Osteoblast (primary cell): ENCODE measurements at regions not wholly inside any gene's neighbourhood (a gene's known extent, or its start where the extent isn't known, plus 50 kb on each side); places are given as distances from the start of the nearest gene placed in this dataset.

ENCODE experiments used
- DNase-seq: peaks from one replicate; pipeline ENCODE4 v3.0.0; 2011; ENCODE audit warnings: low spot score, mixed read lengths; ENCODE audit not compliant: insufficient read length; ENCODE audit errors: missing footprints
- H2AFZ ChIP-seq: 2 replicates; pipeline ENCODE4 v1.6.0; 2011; ENCODE audit warnings: mild to moderate bottlenecking, low read length
- H3K27ac ChIP-seq: 2 replicates; pipeline ENCODE4 v1.5.1; 2011; ENCODE audit warnings: mild to moderate bottlenecking, low read depth, low read length, moderate library complexity
- H3K27me3 ChIP-seq: 2 replicates; pipeline ENCODE4 v1.6.0; 2012; ENCODE audit warnings: mild to moderate bottlenecking, control low read depth, inconsistent platforms, low read length, moderate library complexity; ENCODE audit not compliant: insufficient read depth
- H3K36me3 ChIP-seq: 2 replicates; pipeline ENCODE4 v1.5.1; 2011; ENCODE audit warnings: mild to moderate bottlenecking, low read length, control low read depth, moderate library complexity; ENCODE audit not compliant: insufficient read depth
- H3K4me1 ChIP-seq: 2 replicates; pipeline ENCODE4 v1.5.1; 2011; ENCODE audit warnings: mild to moderate bottlenecking, low read length, control low read depth, moderate library complexity; ENCODE audit not compliant: insufficient read depth
- H3K4me2 ChIP-seq: 2 replicates; pipeline ENCODE4 v1.6.0; 2011; ENCODE audit warnings: mild to moderate bottlenecking, low read length; ENCODE audit not compliant: insufficient read depth
- H3K4me3 ChIP-seq: fragments of 200-600 bp; sonication (generic); 3 replicates; pipeline ENCODE4 v1.5.1; 2012; ENCODE audit warnings: mild to moderate bottlenecking, low read length, inconsistent platforms; ENCODE audit not compliant: insufficient read depth
- H3K79me2 ChIP-seq: 2 replicates; pipeline ENCODE4 v1.6.0; 2012; ENCODE audit warnings: mild to moderate bottlenecking, low read length, control low read depth, inconsistent platforms; ENCODE audit not compliant: insufficient read depth
- H3K9me3 ChIP-seq: 2 replicates; pipeline ENCODE4 v1.5.1; 2011; ENCODE audit warnings: low read depth, low read length, control low read depth
- H4K20me1 ChIP-seq: 2 replicates; pipeline ENCODE4 v1.6.0; 2012; ENCODE audit warnings: mild to moderate bottlenecking, low read length, control low read depth; ENCODE audit not compliant: insufficient read depth
- TF ChIP-seq, protein P1 (sequence below): IDR thresholded peaks from 2 replicates; pipeline ENCODE4 v1.5.1; 2011; ENCODE audit warnings: mild to moderate bottlenecking, low read depth, low read length, moderate library complexity; ENCODE audit errors: extremely low read depth

- no peak for DNase-seq
- Histone ChIP-seq H3K4me2 (no peak overlapping the region), H3K9me3 (no peaks in the 10 kb centered on the region), H2AFZ (no peak overlapping the region), H3K36me3 (no peaks in the 10 kb centered on the region), H3K27me3 (no peaks in the 10 kb centered on the region), H4K20me1 (no peaks in the 10 kb centered on the region), H3K4me3 (no peak overlapping the region), H3K4me1 (no peaks in the 10 kb centered on the region), H3K79me2 (no peaks in the 10 kb centered on the region), H3K27ac (no peak overlapping the region)
- TF ChIP-seq, protein P1, sequence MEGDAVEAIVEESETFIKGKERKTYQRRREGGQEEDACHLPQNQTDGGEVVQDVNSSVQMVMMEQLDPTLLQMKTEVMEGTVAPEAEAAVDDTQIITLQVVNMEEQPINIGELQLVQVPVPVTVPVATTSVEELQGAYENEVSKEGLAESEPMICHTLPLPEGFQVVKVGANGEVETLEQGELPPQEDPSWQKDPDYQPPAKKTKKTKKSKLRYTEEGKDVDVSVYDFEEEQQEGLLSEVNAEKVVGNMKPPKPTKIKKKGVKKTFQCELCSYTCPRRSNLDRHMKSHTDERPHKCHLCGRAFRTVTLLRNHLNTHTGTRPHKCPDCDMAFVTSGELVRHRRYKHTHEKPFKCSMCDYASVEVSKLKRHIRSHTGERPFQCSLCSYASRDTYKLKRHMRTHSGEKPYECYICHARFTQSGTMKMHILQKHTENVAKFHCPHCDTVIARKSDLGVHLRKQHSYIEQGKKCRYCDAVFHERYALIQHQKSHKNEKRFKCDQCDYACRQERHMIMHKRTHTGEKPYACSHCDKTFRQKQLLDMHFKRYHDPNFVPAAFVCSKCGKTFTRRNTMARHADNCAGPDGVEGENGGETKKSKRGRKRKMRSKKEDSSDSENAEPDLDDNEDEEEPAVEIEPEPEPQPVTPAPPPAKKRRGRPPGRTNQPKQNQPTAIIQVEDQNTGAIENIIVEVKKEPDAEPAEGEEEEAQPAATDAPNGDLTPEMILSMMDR, result no peak
Observed at GRCh38 chr13:22210134-22210930, 539.5 kb downstream of the FGF9 start.

DNA sequence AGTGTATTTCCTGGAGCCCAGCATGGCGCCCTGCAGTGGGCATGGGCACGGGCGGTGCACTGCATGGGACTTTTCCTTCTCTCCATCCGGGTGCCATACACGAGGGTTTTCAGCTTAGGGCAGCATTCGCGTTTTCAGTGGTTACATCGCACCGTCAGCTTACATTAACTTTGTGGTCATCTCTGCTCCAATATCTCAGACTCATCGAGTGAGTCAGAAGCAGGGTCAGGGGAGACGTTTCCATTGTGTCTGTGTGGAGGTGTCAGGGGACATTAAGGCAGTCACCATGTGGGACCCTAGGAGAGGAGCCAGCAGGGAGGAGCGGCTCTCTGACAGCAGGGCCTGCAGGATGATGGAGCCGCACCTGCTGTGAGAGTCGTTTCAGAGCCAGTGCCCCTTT is 541.0 kb downstream of the FGF9 start:
- no peaks in the 10 kb centered on the region for H4K20me1 ChIP-seq
- no peak overlapping the region for H2AFZ ChIP-seq
- H3K9me3 ChIP-seq, result no peaks in the 10 kb centered on the region
- no peak overlapping the region for H3K4me3 ChIP-seq
- H3K27me3 ChIP-seq, result no peaks in the 10 kb centered on the region
- no peak overlapping the region for H3K27ac ChIP-seq
- no peaks in the 10 kb centered on the region for H3K79me2 ChIP-seq
- TF ChIP-seq, protein P1, result no peak
- H3K36me3 ChIP-seq, result no peaks in the 10 kb centered on the region
- DNase-seq, result no peak
- H3K4me2 ChIP-seq, result no peak overlapping the region
- H3K4me1 ChIP-seq, result no peaks in the 10 kb centered on the region

GRCh38 chr13:22212576-22212975 is 541.7 kb downstream of the FGF9 start:
- TF ChIP-seq, protein P1, result no peak
- H3K4me3 ChIP-seq, result no peak overlapping the region
- no peak overlapping the region for H3K27ac ChIP-seq
- no peak overlapping the region for H2AFZ ChIP-seq
- DNase-seq, result no peak
- no peaks in the 10 kb centered on the region for H4K20me1 ChIP-seq
- no peak overlapping the region for H3K4me2 ChIP-seq
- no peaks in the 10 kb centered on the region for H3K27me3 ChIP-seq
- H3K4me1 ChIP-seq, result no peaks in the 10 kb centered on the region
- no peaks in the 10 kb centered on the region for H3K36me3 ChIP-seq
- H3K79me2 ChIP-seq, result no peaks in the 10 kb centered on the region
- H3K9me3 ChIP-seq, result no peaks in the 10 kb centered on the region

DNA sequence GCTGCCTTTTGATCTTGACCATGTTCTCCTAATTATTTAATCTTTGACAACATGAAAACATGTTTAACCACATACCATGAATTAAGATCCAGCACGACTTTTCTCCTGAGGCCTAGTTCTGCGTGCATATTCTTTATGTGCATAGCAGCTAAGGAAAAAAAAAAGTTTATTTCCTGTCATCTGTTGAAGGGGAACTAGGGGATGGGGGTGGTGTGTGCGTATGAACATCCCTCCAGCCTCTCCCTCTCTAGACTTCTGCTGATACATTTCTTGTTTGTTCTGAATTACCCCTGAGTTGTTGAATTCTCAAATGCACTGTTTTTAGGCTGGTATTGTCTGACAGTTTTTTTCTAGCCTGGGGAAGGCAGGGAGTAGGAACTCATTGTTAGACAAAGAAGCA is 543.3 kb downstream of the FGF9 start:
- Histone ChIP-seq H3K27ac (no peak overlapping the region), H3K79me2 (no peaks in the 10 kb centered on the region), H3K4me1 (no peaks in the 10 kb centered on the region), H4K20me1 (no peaks in the 10 kb centered on the region), H3K4me3 (no peak overlapping the region), H3K27me3 (no peaks in the 10 kb centered on the region), H3K4me2 (no peak overlapping the region), H2AFZ (no peak overlapping the region), H3K36me3 (no peaks in the 10 kb centered on the region), H3K9me3 (no peaks in the 10 kb centered on the region)
- TF ChIP-seq, protein P1, result no peak
- DNase-seq, result no peak
